ENCODE measurements at regions not wholly inside any gene's neighbourhood (a gene's known extent, or its start where the extent isn't known, plus 50 kb on each side); places are given as distances from the start of the nearest gene placed in this dataset.

DNA sequence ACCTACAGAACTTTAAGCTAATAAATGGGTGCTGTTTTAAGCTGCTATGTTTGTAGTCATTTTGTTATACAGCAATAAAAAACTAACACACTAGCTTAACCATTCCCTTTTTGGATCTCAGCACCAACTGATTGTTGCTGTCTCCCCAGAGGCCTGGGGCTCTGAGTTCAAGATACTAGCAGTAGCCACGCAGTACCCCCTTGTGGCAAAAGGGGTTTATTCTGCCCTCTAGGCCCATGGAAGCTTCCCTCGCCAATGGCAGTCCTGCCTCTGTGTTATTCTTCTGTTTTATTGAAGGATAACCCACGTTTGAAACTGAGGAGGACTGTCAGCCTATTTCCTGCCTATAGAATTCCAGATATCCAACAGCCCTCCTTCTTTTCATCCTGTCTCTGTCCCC lies 455.3 kb upstream of the ATP2B1 start:
- Histone ChIP-seq H3K9me3 (no peaks in the 10 kb centered on the region), H3K27me3 (no peaks in the 10 kb centered on the region), H3K36me3 (replicated peaks in 1 of 2; ENCODE audit: insufficient read depth in 1 of 2, low read depth in 2 of 2) (no peaks in the 10 kb centered on the region), H3K27ac (no peak overlapping the region), H3K4me3 (no peak overlapping the region), H3K4me1 (no peaks in the 10 kb centered on the region)
- no peak for ATAC-seq
- DNase-seq = no peak
- 45 to 48% methylated on average over 3 of the region's 3 CpGs for WGBS, 2 donors
- TF ChIP-seq, protein P1, sequence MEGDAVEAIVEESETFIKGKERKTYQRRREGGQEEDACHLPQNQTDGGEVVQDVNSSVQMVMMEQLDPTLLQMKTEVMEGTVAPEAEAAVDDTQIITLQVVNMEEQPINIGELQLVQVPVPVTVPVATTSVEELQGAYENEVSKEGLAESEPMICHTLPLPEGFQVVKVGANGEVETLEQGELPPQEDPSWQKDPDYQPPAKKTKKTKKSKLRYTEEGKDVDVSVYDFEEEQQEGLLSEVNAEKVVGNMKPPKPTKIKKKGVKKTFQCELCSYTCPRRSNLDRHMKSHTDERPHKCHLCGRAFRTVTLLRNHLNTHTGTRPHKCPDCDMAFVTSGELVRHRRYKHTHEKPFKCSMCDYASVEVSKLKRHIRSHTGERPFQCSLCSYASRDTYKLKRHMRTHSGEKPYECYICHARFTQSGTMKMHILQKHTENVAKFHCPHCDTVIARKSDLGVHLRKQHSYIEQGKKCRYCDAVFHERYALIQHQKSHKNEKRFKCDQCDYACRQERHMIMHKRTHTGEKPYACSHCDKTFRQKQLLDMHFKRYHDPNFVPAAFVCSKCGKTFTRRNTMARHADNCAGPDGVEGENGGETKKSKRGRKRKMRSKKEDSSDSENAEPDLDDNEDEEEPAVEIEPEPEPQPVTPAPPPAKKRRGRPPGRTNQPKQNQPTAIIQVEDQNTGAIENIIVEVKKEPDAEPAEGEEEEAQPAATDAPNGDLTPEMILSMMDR (IDR thresholded peaks at IDR 0.05) = no peak
- TF ChIP-seq POLR2A (IDR thresholded peaks at IDR 0.05) = no peak
- intact Hi-C loops (cut with DNase I) = no loop called here

DNA sequence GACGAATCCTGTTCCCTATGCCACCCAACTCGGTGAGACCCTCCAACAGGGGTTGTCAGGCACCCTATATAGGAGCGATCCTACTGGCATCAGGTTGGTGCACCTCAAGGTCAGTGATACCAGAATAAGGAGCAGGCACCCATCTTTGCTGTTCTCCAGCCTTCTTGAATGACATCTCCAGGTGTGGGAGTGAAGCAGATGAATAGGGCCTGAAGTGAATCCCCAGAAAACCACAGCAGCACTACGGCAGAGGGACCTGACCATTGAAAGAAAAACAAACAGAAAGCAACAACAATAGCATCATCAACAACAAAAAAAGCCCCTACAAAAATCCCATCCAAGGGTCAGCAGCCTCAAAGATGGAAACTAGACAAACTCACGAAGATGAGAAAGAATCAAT lies 445.2 kb upstream of the ATP2B1 start:
- Histone ChIP-seq H3K27ac (no peak overlapping the region), H3K27me3 (no peaks in the 10 kb centered on the region), H3K9me3 (no peaks in the 10 kb centered on the region), H3K4me1 (no peaks in the 10 kb centered on the region), H3K36me3 (replicated peaks in 1 of 2; ENCODE audit: insufficient read depth in 1 of 2, low read depth in 2 of 2) (no peaks in the 10 kb centered on the region), H3K4me3 (no peak overlapping the region)
- 84 to 92% methylated on average over 5 of the region's 5 CpGs for WGBS, 2 donors
- no peak for DNase-seq
- no peak for ATAC-seq
- intact Hi-C loops (cut with DNase I) = no loop called here
- TF ChIP-seq POLR2A (IDR thresholded peaks at IDR 0.05) = no peak
- TF ChIP-seq, protein P1 (IDR thresholded peaks at IDR 0.05) = no peak

DNA sequence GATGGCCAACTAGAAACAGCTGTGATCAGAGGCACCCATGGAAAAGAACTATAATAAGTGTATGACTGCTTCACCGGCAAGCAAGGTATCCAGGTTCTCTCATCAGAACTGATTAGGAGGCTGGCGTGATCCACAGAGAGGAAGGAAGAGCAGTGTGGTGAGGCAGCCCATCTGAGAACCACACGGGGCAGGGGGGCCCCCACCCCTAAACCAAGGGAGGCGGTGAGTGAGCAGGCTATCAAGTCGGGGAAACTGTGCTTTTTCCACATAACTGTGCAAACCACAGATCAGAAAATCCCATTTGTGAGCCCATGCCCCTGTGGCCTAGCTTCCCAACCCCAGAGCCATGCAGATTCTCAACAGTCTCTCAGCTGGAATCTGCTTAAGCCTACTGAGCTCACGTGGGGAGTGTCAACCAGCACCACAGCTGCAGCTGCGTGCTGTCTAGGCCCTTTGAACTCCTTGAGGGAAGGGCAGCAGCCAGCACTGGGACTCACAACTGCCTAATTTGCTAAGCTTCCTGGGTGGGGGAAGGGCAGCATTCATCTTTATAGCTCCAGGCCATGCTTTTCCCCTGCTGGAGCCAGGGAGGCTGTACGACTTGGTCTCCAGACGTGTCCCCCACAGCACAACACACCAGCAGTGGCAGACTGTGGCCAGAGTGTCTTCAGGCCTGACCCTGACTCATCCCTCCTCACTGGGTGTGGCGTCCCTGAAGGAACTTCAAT lies 444.4 kb upstream of the ATP2B1 start:
- intact Hi-C loops (cut with DNase I) = no loop called here
- Histone ChIP-seq H3K36me3 (replicated peaks in 1 of 2; ENCODE audit: insufficient read depth in 1 of 2, low read depth in 2 of 2) (no peaks in the 10 kb centered on the region), H3K4me3 (no peak overlapping the region), H3K4me1 (no peaks in the 10 kb centered on the region), H3K9me3 (no peaks in the 10 kb centered on the region), H3K27me3 (no peaks in the 10 kb centered on the region), H3K27ac (no peak overlapping the region)
- DNase-seq = no peak
- no peak for ATAC-seq
- TF ChIP-seq, protein P1 (IDR thresholded peaks at IDR 0.05) = no peak
- TF ChIP-seq POLR2A (IDR thresholded peaks at IDR 0.05) = no peak
- WGBS, 2 donors = 65 to 84% methylated on average over 6 to 10 of the region's 10 CpGs

DNA sequence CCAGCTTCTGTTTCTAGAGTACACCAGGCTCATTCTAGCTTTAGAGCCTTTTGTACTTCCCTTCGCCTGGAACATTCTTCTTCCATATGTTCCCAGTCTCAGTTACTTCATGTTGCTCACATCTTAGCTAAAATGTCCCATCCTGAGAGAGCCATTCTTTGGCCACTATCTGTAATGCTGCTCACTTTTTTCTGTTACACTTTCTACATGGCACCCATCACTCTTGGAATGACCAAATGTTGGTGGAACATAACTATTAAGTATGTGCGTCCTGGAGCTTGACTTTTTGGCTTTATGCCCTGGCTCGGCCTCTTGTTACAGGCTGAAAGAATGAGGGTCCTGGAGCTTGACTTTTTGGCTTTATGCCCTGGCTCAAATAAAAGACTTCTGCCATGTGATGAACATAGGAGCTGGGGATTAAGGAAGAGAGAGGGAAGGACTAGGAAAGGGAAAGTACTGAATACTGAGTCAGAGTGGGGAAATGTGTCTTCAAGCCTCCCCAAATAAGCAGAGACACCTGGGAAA lies 442.9 kb upstream of the ATP2B1 start:
- Histone ChIP-seq H3K27ac (no peak overlapping the region), H3K27me3 (no peaks in the 10 kb centered on the region), H3K4me1 (no peaks in the 10 kb centered on the region), H3K9me3 (no peaks in the 10 kb centered on the region), H3K36me3 (replicated peaks in 1 of 2; ENCODE audit: insufficient read depth in 1 of 2, low read depth in 2 of 2) (no peaks in the 10 kb centered on the region), H3K4me3 (no peak overlapping the region)
- intact Hi-C loops (cut with DNase I) = no loop called here
- DNase-seq (no peak), ATAC-seq (no peak)
- 67 to 80% methylated on average over 3 of the region's 3 CpGs for WGBS, 2 donors
- TF ChIP-seq, protein P1 (IDR thresholded peaks at IDR 0.05) = no peak
- TF ChIP-seq POLR2A (IDR thresholded peaks at IDR 0.05) = no peak

DNA sequence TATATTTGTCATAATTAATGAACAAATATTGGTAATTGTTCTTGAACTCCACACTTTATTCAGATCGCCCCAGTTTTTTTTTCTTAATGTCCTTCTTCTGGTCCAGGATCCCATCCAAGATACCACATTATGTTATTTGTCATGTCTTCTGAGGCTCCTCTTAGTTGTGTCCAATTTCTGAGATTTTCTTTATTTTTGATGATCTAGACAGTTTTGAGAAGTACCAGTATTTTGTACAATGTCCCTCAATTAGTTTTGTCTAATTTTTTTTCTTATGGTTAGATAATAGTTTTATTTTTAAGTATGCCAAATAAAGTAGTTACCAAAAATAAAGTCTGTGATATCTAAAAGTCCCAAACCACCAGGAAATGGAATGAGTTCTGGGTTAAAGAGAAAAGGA lies 440.8 kb upstream of the ATP2B1 start:
- Histone ChIP-seq H3K9me3 (no peaks in the 10 kb centered on the region), H3K27me3 (no peaks in the 10 kb centered on the region), H3K27ac (no peak overlapping the region), H3K36me3 (replicated peaks in 1 of 2; ENCODE audit: insufficient read depth in 1 of 2, low read depth in 2 of 2) (no peaks in the 10 kb centered on the region), H3K4me3 (no peak overlapping the region), H3K4me1 (no peaks in the 10 kb centered on the region)
- WGBS, 2 donors = 65 to 89% methylated on average over 1 of the region's 1 CpG
- ATAC-seq (no peak), DNase-seq (no peak)
- TF ChIP-seq, protein P1 (IDR thresholded peaks at IDR 0.05) = no peak
- no peak for TF ChIP-seq POLR2A (IDR thresholded peaks at IDR 0.05)
- intact Hi-C loops (cut with DNase I) = no loop called here
